SK-N-SH treated with all-trans-retinoic acid at 6 μM for 48 hours (cell line): ENCODE measurements at regions not wholly inside any gene's neighbourhood (a gene's known extent, or its start where the extent isn't known, plus 50 kb on each side); places are given as distances from the start of the nearest gene placed in this dataset.

Experiments used
- ARNTL ChIP-seq: fragments of 450-650 bp; formaldehyde crosslinking; IDR thresholded peaks from 2 replicates; pipeline ENCODE4 v1.5.0; 2020; ENCODE audit warnings: low read depth, mild to moderate bottlenecking, moderate library complexity, borderline replicate concordance
- CREB5 ChIP-seq: fragments of 250-450 bp; sonication (Bioruptor Pico); IDR thresholded peaks from 2 replicates; pipeline ENCODE4 v1.5.1; 2020; ENCODE audit warnings: low read depth, mild to moderate bottlenecking, moderate library complexity
- ZFP3 ChIP-seq: fragments of 250-450 bp; sonication (Bioruptor Pico); IDR thresholded peaks from 2 replicates; pipeline ENCODE4 v1.5.0; 2020; ENCODE audit warnings: mild to moderate bottlenecking, moderate library complexity
- TF ChIP-seq, protein P1 (sequence below): fragments of 250-450 bp; sonication (Bioruptor Pico); IDR thresholded peaks from 2 replicates; pipeline ENCODE4 v1.5.0; 2020; ENCODE audit warnings: mild to moderate bottlenecking, moderate library complexity
- TF ChIP-seq, protein P2 (sequence below): fragments of 250-450 bp; sonication (Bioruptor Pico); IDR thresholded peaks from 2 replicates; pipeline ENCODE4 v1.5.1; 2021; ENCODE audit warnings: mild to moderate bottlenecking, moderate library complexity

DNA sequence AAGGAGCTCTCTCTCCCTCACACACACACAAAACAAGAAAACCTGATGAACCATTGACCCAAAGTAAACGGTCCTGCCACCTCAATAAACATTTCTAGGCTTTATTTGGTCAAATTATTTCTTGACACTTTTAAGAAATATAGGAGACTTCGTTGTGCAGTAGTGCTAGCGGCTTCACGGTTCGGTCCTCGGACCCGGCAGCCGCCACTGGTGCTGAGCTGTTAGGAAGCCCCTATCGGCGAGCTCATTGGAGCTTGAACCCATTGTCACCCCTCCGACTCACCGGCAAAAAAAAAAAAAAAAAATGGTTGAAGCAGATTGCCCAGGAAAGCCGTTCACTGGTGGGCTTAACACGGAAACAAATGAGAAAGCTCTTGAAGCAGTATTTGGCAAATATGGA is 1695.6 kb upstream of the ACO1 start:
- no peak for TF ChIP-seq ZFP3
- TF ChIP-seq ARNTL (CRISPR knock-in tag) = no peak
- TF ChIP-seq, protein P1, sequence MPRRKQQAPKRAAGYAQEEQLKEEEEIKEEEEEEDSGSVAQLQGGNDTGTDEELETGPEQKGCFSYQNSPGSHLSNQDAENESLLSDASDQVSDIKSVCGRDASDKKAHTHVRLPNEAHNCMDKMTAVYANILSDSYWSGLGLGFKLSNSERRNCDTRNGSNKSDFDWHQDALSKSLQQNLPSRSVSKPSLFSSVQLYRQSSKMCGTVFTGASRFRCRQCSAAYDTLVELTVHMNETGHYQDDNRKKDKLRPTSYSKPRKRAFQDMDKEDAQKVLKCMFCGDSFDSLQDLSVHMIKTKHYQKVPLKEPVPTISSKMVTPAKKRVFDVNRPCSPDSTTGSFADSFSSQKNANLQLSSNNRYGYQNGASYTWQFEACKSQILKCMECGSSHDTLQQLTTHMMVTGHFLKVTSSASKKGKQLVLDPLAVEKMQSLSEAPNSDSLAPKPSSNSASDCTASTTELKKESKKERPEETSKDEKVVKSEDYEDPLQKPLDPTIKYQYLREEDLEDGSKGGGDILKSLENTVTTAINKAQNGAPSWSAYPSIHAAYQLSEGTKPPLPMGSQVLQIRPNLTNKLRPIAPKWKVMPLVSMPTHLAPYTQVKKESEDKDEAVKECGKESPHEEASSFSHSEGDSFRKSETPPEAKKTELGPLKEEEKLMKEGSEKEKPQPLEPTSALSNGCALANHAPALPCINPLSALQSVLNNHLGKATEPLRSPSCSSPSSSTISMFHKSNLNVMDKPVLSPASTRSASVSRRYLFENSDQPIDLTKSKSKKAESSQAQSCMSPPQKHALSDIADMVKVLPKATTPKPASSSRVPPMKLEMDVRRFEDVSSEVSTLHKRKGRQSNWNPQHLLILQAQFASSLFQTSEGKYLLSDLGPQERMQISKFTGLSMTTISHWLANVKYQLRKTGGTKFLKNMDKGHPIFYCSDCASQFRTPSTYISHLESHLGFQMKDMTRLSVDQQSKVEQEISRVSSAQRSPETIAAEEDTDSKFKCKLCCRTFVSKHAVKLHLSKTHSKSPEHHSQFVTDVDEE (CRISPR knock-in tag) = no peak
- TF ChIP-seq, protein P2, sequence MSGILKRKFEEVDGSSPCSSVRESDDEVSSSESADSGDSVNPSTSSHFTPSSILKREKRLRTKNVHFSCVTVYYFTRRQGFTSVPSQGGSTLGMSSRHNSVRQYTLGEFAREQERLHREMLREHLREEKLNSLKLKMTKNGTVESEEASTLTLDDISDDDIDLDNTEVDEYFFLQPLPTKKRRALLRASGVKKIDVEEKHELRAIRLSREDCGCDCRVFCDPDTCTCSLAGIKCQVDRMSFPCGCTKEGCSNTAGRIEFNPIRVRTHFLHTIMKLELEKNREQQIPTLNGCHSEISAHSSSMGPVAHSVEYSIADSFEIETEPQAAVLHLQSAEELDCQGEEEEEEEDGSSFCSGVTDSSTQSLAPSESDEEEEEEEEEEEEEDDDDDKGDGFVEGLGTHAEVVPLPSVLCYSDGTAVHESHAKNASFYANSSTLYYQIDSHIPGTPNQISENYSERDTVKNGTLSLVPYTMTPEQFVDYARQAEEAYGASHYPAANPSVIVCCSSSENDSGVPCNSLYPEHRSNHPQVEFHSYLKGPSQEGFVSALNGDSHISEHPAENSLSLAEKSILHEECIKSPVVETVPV (CRISPR knock-in tag) = no peak
- TF ChIP-seq CREB5 (CRISPR knock-in tag) = no peak
